ENCODE measurements at regions not wholly inside any gene's neighbourhood (a gene's known extent, or its start where the extent isn't known, plus 50 kb on each side); places are given as distances from the start of the nearest gene placed in this dataset.
A peak's percentile ranks its signal among the peaks of the same experiment; 100 is the strongest.

- no peak for TF ChIP-seq CTCF (IDR thresholded peaks at IDR 0.05; ENCODE audit: insufficient read depth, low read depth, low read length, missing control alignments)
- DNase-seq (ENCODE audit: low read depth) = no peak
- no peak overlapping the region for H3K4me3 ChIP-seq (ENCODE audit: low read length)
Observed at GRCh38 chr7:80385508-80385907, 126.4 kb downstream of the GNAT3 start.

GRCh38 chr7:80380957-80381356, 130.9 kb downstream of the GNAT3 start:
- DNase-seq (ENCODE audit: low read depth) = no peak
- no peak overlapping the region for H3K4me3 ChIP-seq (ENCODE audit: low read length)

DNA sequence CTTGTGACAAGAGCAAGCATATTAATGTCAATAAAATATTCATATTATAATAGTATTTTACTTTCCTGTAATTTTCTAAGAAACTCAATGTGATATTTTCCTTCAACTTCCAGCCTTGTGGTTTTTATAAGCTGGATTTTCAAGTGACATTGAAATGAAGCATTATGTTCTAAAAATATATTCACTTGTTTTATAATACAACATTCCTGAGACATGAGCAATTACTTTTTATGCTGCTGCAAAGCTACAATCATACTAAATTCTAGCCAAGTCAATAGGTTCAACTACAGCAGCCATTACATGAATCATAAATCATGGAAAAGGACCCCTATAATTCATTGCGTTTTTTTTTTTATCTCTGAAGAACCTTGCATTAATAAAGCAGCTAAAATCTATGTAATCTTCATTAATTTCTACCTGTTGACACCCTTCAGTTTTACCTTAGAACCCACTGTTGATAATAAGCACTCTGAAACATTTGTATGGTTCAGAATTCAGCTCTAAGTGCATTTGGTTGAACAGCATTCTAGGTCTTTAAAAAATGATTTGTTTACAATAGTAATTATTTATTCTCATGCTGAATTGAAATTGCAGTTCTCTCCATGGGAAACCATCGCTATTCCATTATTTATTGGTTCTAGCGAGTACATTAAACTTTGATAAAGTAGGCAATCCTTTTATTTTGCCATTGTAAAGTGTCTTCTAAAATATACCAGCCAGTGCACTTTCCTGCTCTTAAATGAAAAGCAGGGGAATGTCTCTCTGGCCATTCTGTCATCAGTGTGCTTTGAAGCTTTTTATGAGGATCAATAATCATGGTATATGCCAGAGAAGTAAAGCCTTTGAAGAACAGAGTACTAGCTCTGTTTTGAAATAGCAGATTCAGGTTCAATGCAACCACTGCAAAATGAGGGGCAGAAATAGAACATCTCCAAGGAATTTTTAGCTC, 132.6 kb downstream of the GNAT3 start:
- no peak for TF ChIP-seq CTCF (IDR thresholded peaks at IDR 0.05; ENCODE audit: insufficient read depth, low read depth, low read length, missing control alignments)
- DNase-seq (ENCODE audit: low read depth) = peak; percentile 22
- H3K4me3 ChIP-seq (ENCODE audit: low read length) = no peak overlapping the region

More at GRCh38 chr7:80380957-80381356, 130.9 kb downstream of the GNAT3 start:
- TF ChIP-seq CTCF (IDR thresholded peaks at IDR 0.05; ENCODE audit: insufficient read depth, low read depth, low read length, missing control alignments) = no peak

GRCh38 chr7:80374321-80374720, 137.5 kb downstream of the GNAT3 start:
- no peak for TF ChIP-seq CTCF (IDR thresholded peaks at IDR 0.05; ENCODE audit: insufficient read depth, low read depth, low read length, missing control alignments)
- no peak overlapping the region for H3K4me3 ChIP-seq (ENCODE audit: low read length)
- DNase-seq (ENCODE audit: low read depth) = no peak

DNA sequence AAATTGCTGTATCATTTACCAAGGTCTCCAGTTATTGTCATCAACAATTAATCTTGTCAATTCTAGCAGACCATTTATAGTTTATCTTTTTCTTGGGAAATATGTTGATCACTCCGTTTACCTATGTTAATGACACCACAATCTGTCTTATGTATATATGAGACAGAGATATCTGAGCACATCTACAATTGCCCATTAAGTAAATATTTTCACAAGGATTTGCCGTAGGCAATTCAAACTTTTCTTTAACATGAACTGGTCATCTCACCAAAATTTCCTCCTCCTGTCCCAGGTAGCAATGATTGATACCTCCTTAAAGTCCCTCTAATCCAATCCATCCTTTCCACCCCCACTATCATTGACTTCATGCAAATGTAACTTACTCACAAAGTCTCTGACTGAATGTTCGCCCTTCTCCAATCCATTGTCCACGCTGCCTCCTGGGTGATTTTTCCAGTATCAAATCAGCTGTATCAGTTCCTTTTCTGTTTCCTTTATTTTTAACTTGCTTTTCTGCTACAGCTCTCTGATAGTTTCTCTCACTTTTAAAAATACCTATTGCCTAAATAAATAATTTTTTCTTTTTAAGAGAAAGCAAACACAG, 138.3 kb downstream of the GNAT3 start:
- DNase-seq (ENCODE audit: low read depth) = peak; percentile 6
- no peak overlapping the region for H3K4me3 ChIP-seq (ENCODE audit: low read length)
- no peak for TF ChIP-seq CTCF (IDR thresholded peaks at IDR 0.05; ENCODE audit: insufficient read depth, low read depth, low read length, missing control alignments)

GRCh38 chr7:80372415-80372814, 139.4 kb downstream of the GNAT3 start:
- DNase-seq (ENCODE audit: low read depth) = no peak
- H3K4me3 ChIP-seq (ENCODE audit: low read length) = no peak overlapping the region
- no peak for TF ChIP-seq CTCF (IDR thresholded peaks at IDR 0.05; ENCODE audit: insufficient read depth, low read depth, low read length, missing control alignments)
